Loucy (cell line): ENCODE measurements at regions not wholly inside any gene's neighbourhood (a gene's known extent, or its start where the extent isn't known, plus 50 kb on each side); places are given as distances from the start of the nearest gene placed in this dataset.

Source experiments
- H2AFZ ChIP-seq: fragments of 200-600 bp; sonication (generic); 2 replicates; pipeline ENCODE4 v1.6.0; 2016; ENCODE audit warnings: antibody characterized with exemption, mild to moderate bottlenecking, low read length, moderate library complexity
- H3F3A ChIP-seq: fragments of 200-600 bp; 2 replicates; pipeline ENCODE4 v1.6.0; 2016; ENCODE audit warnings: antibody characterized with exemption, low read depth, mild to moderate bottlenecking
- H3K27me3 ChIP-seq: fragments of 200-600 bp; sonication (generic); 2 replicates; pipeline ENCODE4 v1.6.1; 2014; ENCODE audit warnings: low read length, mild to moderate bottlenecking; ENCODE audit not compliant: insufficient read depth, poor library complexity, severe bottlenecking
- H3K36me3 ChIP-seq: fragments of 200-600 bp; sonication (generic); 2 replicates; pipeline ENCODE4 v1.6.1; 2016; ENCODE audit warnings: low read length; ENCODE audit not compliant: insufficient read depth
- H3K4me1 ChIP-seq: fragments of 200-600 bp; sonication (generic); 2 replicates; pipeline ENCODE4 v1.5.1; 2014; ENCODE audit warnings: low read length, mild to moderate bottlenecking; ENCODE audit not compliant: insufficient read depth, poor library complexity, severe bottlenecking
- H3K4me2 ChIP-seq: fragments of 200-600 bp; sonication (generic); 2 replicates; pipeline ENCODE4 v1.6.0; 2014; ENCODE audit warnings: antibody characterized with exemption, low read length, low read depth, mild to moderate bottlenecking; ENCODE audit not compliant: poor library complexity, severe bottlenecking
- H3K4me3 ChIP-seq: fragments of 200-600 bp; sonication (generic); 2 replicates; pipeline ENCODE4 v1.5.1; 2014; ENCODE audit warnings: low read length, mild to moderate bottlenecking, mixed read lengths; ENCODE audit not compliant: poor library complexity, severe bottlenecking
- H3K79me2 ChIP-seq: fragments of 200-600 bp; sonication (generic); 2 replicates; pipeline ENCODE4 v1.6.1; 2014; ENCODE audit warnings: low read length; ENCODE audit not compliant: insufficient read depth
- H3K9ac ChIP-seq: fragments of 200-600 bp; sonication (generic); 2 replicates; pipeline ENCODE4 v1.6.0; 2014; ENCODE audit warnings: mild to moderate bottlenecking, low read depth, low read length, moderate library complexity; ENCODE audit not compliant: poor library complexity, severe bottlenecking
- H3K9me2 ChIP-seq: fragments of 200-600 bp; sonication (generic); replicated peaks from 2 replicates; pipeline ENCODE4 v1.6.1; 2016; ENCODE audit warnings: low read depth, low read length, mixed read lengths
- H3K9me3 ChIP-seq: fragments of 200-600 bp; sonication (generic); 2 replicates; pipeline ENCODE4 v1.6.1; 2014; ENCODE audit warnings: mild to moderate bottlenecking, antibody characterized with exemption, low read length, low read depth; ENCODE audit not compliant: insufficient read depth
- H4K20me1 ChIP-seq: fragments of 200-600 bp; sonication (generic); 2 replicates; pipeline ENCODE4 v1.6.0; 2014; ENCODE audit warnings: antibody characterized with exemption, low read length, mild to moderate bottlenecking; ENCODE audit not compliant: insufficient read depth, poor library complexity, severe bottlenecking
- CTCF ChIP-seq: fragments of 200-600 bp; sonication (generic); conservative IDR thresholded peaks from 2 replicates; pipeline ENCODE4 v1.5.1; 2014; ENCODE audit warnings: mild to moderate bottlenecking, antibody characterized with exemption, low read length
- EZH2phosphoT487 ChIP-seq: fragments of 200-600 bp; IDR thresholded peaks from 2 replicates; pipeline ENCODE4 v1.6.1; 2018; ENCODE audit warnings: antibody characterized with exemption, mild to moderate bottlenecking, moderate library complexity, borderline replicate concordance

- H4K20me1 ChIP-seq = no peaks in the 10 kb centered on the region
- H3F3A ChIP-seq = no peaks in the 10 kb centered on the region
- H3K27me3 ChIP-seq = no peaks in the 10 kb centered on the region
- no peaks in the 10 kb centered on the region for H3K36me3 ChIP-seq
- no peak overlapping the region for H3K9ac ChIP-seq
- no peaks in the 10 kb centered on the region for H3K79me2 ChIP-seq
- H2AFZ ChIP-seq = no peak overlapping the region
- no peak overlapping the region for H3K4me2 ChIP-seq
- H3K4me3 ChIP-seq = no peak overlapping the region
- TF ChIP-seq EZH2phosphoT487 (no peak), CTCF (no peak)
- H3K4me1 ChIP-seq = peaks cover 4% of the 10 kb centered on the region
- H3K9me3 ChIP-seq = peaks cover 4% of the 10 kb centered on the region; the same call in 1 of the 2 replicates
- no peaks in the 10 kb centered on the region for H3K9me2 ChIP-seq
Measured at GRCh38 chr12:92602476-92602875, 100.3 kb upstream of the PLEKHG7 start.

DNA sequence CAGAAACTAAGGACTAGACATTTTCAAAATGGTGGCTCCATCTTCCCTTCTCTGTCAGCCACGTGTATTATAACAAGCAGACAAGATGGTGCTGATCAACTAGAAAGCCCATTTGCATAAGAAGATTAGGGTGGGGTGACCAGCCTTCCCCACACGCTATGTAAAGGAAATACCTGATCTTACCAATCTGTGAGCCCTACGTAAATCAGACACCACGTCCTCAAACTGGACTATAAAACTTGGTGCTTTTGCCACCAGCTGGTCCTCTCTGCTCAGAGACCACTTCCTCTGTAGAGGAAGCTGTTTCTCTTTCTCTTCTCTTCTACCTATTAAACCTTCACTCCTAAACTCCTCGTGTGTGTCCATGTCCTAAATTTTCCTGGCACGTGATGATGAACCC, 101.1 kb upstream of the PLEKHG7 start:
- peaks cover 4% of the 10 kb centered on the region for H3K4me1 ChIP-seq
- no peak overlapping the region for H3K4me2 ChIP-seq
- H3K9ac ChIP-seq = no peak overlapping the region
- H3K9me2 ChIP-seq = no peaks in the 10 kb centered on the region
- no peaks in the 10 kb centered on the region for H3K27me3 ChIP-seq
- no peaks in the 10 kb centered on the region for H3F3A ChIP-seq
- no peak overlapping the region for H3K4me3 ChIP-seq
- TF ChIP-seq CTCF (no peak), EZH2phosphoT487 (no peak)
- H3K9me3 ChIP-seq = peaks cover 4% of the 10 kb centered on the region; the same call in 1 of the 2 replicates
- H3K36me3 ChIP-seq = no peaks in the 10 kb centered on the region
- H4K20me1 ChIP-seq = no peaks in the 10 kb centered on the region
- no peaks in the 10 kb centered on the region for H3K79me2 ChIP-seq
- H2AFZ ChIP-seq = no peak overlapping the region

DNA sequence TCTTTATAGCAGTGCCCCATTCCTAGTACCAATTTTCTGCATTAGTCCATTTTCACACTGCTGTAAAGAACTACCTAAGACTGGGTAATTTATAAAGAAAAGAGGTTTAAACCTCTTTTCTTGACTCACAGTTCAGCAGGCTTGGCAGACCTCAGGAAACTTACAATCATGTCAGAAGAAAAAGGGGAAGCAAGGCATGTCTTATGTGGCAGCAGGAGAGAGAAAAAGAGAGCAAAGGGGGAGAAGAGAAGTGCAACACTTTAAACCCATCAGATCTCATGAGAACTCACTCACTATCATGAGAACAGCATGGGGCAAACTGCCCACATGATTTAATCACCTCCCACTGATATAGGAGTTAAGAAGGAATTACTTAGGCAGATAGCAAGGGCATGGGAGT, 101.6 kb upstream of the PLEKHG7 start:
- no peak overlapping the region for H3K4me3 ChIP-seq
- no peaks in the 10 kb centered on the region for H3K27me3 ChIP-seq
- no peaks in the 10 kb centered on the region for H3F3A ChIP-seq
- no peaks in the 10 kb centered on the region for H3K79me2 ChIP-seq
- H3K4me2 ChIP-seq = no peak overlapping the region
- H3K9me3 ChIP-seq = peaks cover 4% of the 10 kb centered on the region; the same call in 1 of the 2 replicates
- no peaks in the 10 kb centered on the region for H4K20me1 ChIP-seq
- H3K9me2 ChIP-seq = no peaks in the 10 kb centered on the region
- H2AFZ ChIP-seq = no peak overlapping the region
- no peak overlapping the region for H3K9ac ChIP-seq
- H3K4me1 ChIP-seq = peaks cover 4% of the 10 kb centered on the region
- no peak for TF ChIP-seq EZH2phosphoT487
- TF ChIP-seq CTCF = no peak
- H3K36me3 ChIP-seq = no peaks in the 10 kb centered on the region
